HG02798 (cell line): ENCODE measurements at regions not wholly inside any gene's neighbourhood (a gene's known extent, or its start where the extent isn't known, plus 50 kb on each side); places are given as distances from the start of the nearest gene placed in this dataset.
"Not testable (repeated sequence)": the region's sequence is repeated elsewhere in the genome, so short reads cannot be mapped to it uniquely, and the experiment has no call there.

ENCODE experiments used
- ATAC-seq: cut with Tn5 transposase; IDR thresholded peaks from one replicate; pipeline ENCODE4 v1.9.1; 2021; ENCODE audit warnings: mild to moderate bottlenecking; ENCODE audit not compliant: unreplicated experiment, poor library complexity

DNA sequence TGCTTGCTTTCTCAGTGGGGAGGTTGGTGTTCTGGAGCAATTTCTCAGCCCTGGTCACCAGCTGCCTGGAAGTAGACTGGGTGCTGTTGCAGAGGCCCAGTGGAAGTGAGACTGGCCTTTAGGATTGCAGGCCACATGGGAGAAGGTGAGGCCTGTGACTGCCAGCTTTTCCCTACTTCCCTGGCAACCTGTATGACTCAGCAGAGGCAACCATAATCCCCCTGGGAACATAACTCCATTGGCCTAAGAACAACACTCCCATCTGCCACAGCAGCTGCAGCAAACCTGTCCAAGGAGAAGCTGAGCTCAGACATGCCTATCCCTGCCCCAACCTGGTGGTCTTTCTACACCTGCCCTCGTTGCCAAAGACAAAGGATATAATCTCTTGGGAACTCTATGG, 473.5 kb upstream of the SPTLC3 start:
- ATAC-seq: no peak

DNA sequence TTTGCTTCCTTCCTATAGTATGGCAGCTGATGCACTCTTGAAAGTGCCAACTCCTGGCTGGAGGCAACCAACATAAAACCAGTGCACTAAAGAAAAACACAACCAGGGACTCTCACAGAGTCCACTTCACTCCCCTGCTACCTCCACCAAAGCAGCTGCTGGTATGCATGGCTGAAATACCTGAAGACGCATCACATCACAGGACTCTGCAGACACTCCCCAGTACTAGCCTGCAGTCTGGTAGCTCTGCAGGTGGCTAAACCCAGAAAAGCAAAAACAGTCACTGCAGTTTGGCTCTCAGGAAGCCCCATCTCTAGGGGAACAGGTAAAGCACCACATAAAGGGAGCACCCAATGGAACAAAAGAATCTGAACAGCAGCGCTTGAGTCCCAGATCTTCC, 473.0 kb upstream of the SPTLC3 start:
- no peak for ATAC-seq

DNA sequence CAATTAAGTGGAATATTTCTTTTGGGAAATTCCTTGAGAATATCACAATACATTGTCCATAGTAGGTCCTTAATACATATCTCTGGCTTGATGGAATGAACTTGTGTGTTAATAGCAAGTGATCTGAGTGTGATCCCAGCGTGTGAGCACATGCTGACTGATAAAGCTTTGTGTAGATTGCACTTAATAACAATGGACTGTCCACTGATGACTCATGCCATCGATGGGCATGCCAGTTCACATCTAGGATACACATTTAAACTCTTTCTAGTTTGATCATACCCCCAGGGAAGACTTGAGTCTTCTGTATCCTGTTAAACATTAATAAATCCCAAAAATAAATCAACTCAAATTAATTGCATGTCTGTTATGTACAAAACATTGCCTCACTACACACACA, 454.3 kb upstream of the SPTLC3 start:
- no peak for ATAC-seq

DNA sequence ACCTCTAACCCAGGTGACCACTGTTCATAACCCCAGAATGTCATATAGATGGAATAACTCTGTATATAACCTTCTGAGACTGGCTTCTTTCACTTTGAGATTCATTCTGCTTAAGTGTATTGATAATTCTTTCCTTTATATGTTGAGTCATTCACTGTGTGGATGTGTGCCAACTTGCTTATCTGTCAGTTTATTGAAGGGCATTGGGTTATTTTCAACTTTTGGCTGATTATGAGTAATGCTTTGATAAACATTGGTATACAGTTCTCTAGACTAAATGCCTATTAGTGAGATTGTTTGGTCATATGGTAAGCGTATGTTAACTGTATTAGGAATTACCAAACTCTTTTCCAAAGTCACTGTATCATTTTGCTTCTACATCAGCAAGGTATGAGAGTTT, 453.4 kb upstream of the SPTLC3 start:
- ATAC-seq: no peak

DNA sequence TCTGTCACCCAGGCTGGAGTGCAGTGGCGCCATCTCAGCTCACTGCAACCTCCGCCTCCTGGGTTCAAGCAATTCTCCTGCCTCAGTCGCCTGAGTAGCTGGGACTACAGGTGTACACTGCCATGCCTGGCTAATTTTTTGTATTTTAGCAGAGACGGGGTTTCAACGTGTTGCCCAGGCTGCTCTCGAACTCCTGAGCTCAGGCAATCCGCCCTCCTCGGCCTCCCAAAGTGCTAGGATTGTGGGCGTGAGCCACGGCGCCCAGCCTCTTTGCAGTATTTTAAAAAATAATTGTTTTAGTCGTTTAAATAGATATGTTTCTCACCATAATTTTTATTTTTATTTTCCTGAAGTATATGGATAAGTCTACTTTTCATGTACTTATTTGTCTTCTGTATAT, 452.9 kb upstream of the SPTLC3 start:
- not testable (repeated sequence) for ATAC-seq

DNA sequence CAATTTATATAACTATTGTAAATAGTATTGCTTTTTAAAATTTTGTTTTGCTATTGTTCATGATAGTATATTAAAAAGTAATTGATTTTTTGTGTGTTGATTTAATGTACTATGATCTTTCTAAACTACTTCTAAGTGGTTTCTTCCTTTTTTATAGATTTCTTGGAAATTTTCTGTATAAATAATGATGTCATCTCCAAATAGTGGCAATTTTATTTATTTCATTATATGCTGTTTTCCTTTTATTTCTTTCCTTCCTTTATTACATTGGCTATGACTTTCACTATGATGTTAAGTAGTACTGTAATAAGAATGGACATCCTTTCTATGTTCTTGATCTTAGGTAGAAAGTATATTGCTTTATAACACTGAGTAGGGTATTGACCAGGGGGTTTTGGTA, 451.5 kb upstream of the SPTLC3 start:
- ATAC-seq: no peak

DNA sequence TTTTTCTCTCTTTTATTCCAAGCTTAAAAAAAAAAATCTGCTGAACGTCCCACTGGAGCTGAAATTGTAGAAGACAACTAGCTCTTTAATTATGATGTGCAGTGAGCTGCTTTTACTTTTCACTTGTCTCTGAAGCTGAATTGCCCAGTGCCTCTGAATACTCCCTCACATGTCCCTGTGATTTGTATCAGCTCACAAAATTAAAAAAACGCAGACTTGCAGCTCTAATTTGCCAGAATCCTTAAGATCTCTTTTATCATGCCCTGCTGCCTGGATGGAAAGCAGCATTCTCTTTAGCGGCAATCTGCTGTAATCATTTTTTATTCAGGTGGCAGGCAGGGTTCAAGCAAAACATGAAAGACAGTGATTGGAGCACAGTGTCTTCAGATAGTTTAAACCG, 443.8 kb upstream of the SPTLC3 start:
- no peak for ATAC-seq

DNA sequence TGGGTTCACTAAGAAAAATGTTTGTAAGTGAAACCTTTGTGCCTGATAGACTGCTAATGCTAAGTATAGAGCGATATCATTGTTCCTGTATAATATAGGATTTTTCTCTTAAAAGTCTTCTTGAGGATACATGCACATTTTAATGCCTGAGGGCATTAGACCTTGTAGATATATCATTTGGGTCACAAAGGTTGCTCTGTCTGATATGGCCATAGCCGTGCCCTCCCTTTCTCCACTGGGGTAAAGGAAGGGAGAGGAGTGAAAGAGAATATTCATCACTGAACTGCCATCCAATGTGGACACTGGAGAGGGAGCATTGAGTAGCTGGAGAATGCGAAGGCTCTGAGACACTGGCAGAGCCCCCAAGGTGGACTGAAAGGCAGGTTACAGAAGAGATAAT, 442.2 kb upstream of the SPTLC3 start:
- ATAC-seq: no peak

DNA sequence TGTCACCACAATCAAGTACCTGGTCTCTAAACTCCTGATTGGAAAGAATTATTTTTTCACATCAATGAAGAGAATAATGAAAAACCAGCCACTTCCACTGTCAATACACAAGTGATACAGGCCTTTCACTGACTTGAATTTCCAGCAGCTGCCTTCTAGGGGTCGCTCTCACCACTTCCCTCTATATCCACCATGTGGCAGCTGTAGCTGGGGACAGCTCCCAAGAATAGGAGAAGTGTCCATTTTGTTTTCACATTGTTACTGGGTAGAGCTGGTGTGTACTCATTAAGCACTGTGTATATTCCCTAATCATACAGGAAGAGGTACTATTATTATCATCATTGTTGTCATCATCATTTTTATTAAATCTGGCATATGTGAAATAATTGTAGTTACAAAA, 438.4 kb upstream of the SPTLC3 start:
- ATAC-seq: no peak

DNA sequence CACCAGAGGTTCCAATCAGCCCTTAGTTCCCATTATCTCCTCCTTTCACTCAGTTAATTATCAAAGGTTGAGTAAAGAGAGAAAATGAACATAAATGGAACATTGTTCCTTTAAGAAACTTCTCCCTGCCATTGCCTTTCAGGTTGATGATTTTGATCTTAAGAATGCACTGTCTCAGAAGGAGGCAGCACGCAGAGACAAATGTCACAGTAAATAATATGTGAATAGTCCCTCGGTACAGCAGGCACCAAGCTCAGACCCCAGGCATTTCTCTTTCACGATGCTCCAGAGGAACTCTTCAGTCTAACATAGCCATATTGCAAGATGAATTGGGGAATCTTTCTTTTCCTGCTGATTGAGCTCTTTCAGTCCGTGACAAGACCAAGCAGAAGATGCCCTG, 435.3 kb upstream of the SPTLC3 start:
- no peak for ATAC-seq

DNA sequence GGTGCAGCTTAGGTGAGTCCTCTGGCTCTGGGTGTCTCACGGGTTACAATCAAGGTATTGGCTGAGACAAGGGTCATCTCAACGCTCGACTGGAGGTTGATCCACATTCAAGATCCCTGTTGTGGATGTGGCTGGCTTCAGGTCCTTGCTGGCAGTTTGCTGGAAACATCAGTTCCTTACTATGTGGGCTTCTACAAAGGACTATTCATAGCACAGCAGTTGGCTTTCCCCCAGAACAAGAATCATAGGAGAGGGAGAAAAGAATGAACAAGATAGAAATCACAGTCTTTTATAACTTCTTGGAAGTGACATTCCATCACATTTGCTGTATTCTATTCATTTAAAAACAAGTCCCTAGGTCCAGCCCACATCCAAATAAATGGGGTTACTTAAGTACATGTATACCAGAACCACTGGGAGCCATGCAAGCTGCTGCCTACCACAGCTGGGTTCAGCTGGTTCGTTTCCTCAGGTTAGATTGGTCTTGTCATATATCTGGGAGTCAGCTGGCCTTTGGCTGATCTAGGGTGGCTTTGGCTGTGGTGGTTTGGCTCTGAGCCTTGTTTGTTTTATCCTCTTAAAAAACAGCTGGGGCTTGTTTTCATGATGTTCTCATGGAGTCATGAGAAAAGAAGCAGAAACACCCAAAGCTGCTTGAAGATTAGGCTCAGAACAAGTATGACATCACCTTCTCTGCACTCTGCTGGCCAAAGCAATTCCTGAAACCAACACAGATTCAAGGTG, 433.2 kb upstream of the SPTLC3 start:
- ATAC-seq: no peak

DNA sequence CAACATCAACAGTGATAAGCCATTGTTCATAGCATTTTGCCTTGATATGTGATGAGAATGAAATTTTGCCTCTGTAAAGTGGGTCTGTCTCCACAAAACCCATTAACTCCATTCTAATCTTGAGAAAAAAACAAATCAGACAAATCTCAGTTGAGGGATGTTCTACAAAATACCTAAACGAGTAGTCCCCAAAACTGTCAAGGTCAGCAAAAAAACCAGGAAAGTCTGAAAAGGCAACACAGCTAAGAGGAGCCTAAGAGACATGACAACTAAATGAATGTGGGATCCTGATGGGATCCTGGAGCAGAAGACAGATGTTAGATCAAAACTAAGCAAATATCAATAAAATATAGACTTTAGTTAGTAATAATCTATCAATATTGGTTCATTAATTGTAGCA, 431.6 kb upstream of the SPTLC3 start:
- ATAC-seq: no peak

DNA sequence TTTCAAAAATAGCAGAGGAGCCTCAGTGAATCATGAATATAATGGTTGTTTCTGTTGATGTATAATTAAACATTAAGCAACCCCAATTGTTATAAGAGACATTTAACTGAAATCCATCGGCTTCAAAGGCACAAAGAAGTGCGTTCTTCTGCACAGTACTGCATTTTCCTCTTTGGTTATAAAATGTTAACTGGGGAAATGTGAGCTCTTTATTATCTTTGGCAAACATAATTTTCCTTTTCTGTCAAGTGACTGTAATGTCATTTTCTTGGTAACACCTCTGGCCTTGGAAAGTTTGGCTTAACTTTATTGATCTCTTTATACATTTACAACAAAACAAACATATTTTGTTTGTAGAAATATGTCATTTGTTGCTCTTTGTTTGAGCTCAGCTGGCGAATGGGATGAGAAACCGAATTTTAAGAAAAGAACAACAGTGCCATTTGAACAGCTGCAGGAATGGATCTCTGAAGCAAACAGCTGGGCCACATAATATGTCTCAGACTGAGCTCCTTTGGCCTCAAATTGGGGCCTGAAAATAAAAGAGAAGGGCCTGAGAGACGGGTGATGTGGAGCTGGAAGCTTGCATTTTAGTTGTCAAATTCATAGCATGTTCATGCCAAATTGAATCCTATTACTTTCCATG, 427.0 kb upstream of the SPTLC3 start:
- no peak for ATAC-seq

DNA sequence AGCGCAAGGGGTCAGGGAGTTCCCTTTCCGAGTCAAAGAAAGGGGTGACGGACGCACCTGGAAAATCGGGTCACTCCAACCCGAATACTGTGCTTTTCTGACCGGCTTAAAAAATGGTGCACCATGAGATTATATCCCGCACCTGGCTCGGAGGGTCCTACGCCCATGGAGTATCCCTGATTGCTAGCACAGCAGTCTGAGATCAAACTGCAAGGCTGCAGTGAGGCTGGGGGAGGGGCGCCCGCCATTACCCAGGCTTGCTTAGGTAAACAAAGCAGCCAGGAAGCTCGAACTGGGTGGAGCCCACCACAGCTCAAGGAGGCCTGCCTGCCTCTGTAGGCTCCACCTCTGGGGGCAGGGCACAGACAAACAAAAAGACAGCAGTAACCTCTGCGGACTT, 426.1 kb upstream of the SPTLC3 start:
- ATAC-seq: not testable (repeated sequence)

DNA sequence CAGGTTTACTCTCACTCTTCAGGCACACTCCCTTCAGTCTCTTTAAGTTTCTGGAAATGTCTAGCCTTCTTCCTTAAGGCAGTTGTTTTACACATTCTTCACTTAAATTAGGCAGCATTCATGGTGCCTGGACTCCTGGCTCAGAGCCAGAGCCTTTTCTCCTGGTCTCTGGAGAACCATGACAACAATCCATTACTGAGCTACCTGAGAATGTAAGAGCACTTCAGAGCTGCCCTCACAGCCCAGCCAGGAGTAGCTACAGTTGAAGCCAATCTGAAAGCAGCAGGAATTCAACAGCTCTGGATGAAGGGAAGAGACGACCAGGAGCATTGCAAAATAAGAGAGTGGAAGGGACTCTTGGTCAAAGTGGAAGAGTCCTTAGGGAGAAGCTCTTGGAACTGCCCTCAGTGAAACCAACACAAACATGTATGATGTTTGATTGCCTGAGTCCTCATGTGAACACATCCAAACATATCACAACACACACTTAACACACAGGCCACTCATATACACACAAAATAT, 416.8 kb upstream of the SPTLC3 start:
- no peak for ATAC-seq

DNA sequence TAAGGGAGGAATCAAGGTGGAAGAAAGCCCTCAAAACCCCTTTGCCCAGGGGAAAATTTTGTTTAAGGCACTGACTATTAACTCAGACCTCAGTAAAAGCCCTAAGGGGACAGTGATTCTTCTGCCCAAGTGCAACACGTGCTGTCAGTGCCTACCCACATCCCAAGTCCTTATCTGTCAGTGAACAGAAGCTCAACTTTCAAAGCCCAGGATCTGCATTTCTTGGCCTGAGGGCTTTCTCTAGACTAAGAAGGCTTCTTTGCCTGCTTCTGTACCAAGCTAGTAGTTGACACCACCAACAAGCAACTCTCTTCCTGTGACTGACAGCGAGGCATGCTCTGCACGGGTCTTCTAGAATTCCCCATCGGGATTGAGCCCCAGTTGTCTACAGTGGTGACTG, 416.0 kb upstream of the SPTLC3 start:
- ATAC-seq: no peak

DNA sequence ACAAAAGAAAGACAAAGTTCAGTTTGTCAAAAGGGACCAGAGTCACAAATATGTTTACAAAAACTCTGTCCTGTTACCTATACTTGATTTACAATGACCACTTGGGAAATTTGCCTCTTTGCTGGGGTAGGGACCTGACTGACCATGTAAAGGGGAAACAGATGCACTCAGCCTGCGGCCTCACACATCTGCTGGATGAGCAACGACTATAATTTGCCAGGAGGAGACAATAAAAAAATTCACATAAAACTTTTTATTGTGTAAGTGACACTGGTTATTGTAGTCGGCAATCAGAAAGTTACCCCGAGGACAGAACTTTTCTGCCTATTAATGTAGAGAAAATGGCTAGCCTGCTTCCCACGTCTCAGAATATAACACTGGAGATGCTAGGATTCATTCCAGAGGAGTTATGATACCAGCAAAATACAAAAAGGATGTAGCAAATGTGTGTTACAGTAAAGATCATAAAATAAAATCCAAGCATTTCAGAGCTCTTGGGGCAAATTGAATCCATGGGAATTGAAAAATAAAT, 415.4 kb upstream of the SPTLC3 start:
- ATAC-seq: no peak

DNA sequence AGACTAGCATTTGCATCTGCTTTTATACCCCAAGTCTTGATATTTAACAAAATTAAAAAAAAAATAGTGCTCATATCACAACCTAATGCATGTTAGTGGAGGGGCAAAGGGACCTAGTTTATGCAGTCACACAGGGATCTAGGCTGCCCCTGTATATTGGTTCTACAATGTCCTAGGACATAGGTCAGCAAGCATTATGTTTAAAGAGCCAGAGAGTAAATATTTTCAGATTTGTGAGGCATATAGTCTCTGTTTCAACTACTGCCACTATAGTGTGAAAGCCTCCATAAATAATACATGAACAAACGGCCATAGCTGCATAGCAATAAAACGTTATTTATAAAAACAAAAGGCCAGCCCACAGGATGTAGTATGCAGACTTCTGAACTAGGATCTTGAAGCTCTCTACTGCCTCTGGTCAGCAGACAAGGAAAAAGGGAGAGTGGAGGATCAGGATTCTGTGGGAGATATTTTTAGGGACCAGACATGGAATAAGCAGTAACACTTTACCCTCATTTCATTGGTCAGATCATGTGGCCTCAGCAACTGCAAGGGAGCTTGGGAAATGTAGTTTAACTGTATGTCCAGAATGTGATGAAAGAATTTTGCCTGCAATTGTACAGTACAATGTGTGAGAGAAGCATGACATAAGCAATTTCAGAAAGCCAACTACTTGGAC, 414.2 kb upstream of the SPTLC3 start:
- ATAC-seq: no peak

DNA sequence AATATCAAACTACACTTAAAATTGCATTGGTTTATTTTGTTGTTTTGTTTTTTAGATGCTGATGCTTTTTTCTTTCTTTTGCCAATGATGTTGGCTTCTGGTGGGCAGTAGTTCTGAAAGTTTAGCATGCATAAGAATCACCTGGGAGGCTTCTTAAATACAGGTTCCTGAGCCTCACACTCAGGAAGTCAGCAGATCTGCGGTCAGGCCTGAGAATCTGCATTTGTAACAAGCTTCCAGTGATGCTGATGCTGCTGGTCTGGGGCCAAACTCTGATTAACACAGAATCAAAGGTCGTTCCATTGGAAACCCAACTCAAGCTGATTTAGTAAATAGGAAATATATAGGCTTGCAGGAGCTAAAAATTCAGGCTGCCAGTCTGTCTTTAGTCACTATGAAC, 412.9 kb upstream of the SPTLC3 start:
- ATAC-seq: no peak

DNA sequence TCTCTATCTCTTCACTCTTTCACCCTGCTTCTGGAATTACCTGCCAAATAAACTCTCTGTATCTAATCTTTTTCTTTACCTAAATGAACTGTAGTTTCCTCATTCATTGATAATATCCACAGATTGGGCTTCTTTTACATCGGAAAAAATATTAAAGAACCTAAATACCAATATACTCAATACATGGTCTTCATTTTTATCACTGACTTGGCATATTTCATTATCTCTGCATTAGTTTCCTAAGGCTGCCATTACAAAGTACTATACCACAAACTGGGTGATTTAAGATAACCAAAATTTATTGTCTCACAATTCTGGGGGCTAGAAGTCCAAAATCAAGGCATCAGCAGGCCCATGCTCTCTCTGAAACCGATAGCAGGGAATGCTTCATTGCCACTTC, 411.9 kb upstream of the SPTLC3 start:
- no peak for ATAC-seq

DNA sequence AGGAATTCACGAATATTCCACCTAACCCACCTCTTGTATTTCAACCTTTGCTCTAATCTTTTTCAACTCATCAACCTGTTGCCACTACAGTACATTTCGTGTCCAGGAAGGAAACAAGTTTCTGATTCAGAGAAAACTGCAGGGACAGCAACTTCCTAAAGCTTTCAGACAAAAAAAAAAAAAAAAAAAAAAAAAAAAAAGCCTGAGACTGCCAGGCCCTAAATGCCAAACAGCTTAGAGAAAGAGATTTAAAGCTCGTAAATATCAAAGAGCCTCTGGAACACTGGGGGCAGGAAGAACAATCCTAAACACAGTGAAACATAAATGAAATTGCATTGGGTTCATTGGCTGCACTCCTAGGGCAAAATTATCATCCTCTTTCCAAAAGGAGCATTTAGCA, 411.2 kb upstream of the SPTLC3 start:
- no peak for ATAC-seq
